D721Med (cell line): ENCODE measurements at regions not wholly inside any gene's neighbourhood (a gene's known extent, or its start where the extent isn't known, plus 50 kb on each side); places are given as distances from the start of the nearest gene placed in this dataset.

Experiments used
- DNase-seq: peaks from one replicate; pipeline ENCODE4 v3.0.0; 2011; ENCODE audit warnings: low spot score; ENCODE audit not compliant: insufficient read length
- FAIRE-seq: peaks from 2 replicates; lab custom pipeline; 2011; peaks lifted over from hg19 to GRCh38; lab: Jason Lieb, UNC
- CTCF ChIP-seq: IDR thresholded peaks from 2 replicates; pipeline ENCODE4 v1.5.1; 2012; ENCODE audit warnings: mild to moderate bottlenecking, control low read depth; ENCODE audit not compliant: insufficient read depth; ENCODE audit errors: missing control alignments

GRCh38 chr5:91983869-91984268 lies 600.8 kb upstream of the ARRDC3 start:
- DNase-seq (no peak), FAIRE-seq (no peak)
- TF ChIP-seq CTCF = no peak

- DNase-seq = no peak
- FAIRE-seq = no peak
- TF ChIP-seq CTCF = no peak
Measured at GRCh38 chr5:91978221-91978882, 595.2 kb upstream of the ARRDC3 start.

- FAIRE-seq (peak; percentile 21), DNase-seq (no peak)
- TF ChIP-seq CTCF = no peak
Measured at GRCh38 chr5:91977579-91977978, 594.5 kb upstream of the ARRDC3 start.

- DNase-seq = no peak
Measured at GRCh38 chr5:91976451-91976850, 593.3 kb upstream of the ARRDC3 start.

GRCh38 chr5:91963166-91963565 lies 580.0 kb upstream of the ARRDC3 start:
- FAIRE-seq (no peak), DNase-seq (no peak)
- TF ChIP-seq CTCF = no peak

More at GRCh38 chr5:91976451-91976850, 593.3 kb upstream of the ARRDC3 start:
- no peak for FAIRE-seq
- no peak for TF ChIP-seq CTCF

- FAIRE-seq (no peak), DNase-seq (no peak)
- no peak for TF ChIP-seq CTCF
Measured at GRCh38 chr5:91957666-91958065, 574.5 kb upstream of the ARRDC3 start.

- DNase-seq = no peak
- no peak for TF ChIP-seq CTCF
- FAIRE-seq = no peak
Measured at GRCh38 chr5:91956738-91957137, 573.6 kb upstream of the ARRDC3 start.
